Neural crest cell (in vitro differentiated cells): ENCODE measurements at regions not wholly inside any gene's neighbourhood (a gene's known extent, or its start where the extent isn't known, plus 50 kb on each side); places are given as distances from the start of the nearest gene placed in this dataset.

ENCODE experiments used
- DNase-seq: peaks from one replicate; pipeline ENCODE4 v3.0.0; 2021; ENCODE audit warnings: low read depth, mixed read lengths, low spot score
- H3K27ac Mint-ChIP-seq: one replicate; pipeline ENCODE4 v1.8.0; 2021; ENCODE audit warnings: mild to moderate bottlenecking, mixed read lengths; ENCODE audit not compliant: unreplicated experiment
- H3K27me3 Mint-ChIP-seq: 2 replicates; pipeline ENCODE4 v1.8.0; 2021; ENCODE audit warnings: low read depth, mild to moderate bottlenecking, mixed read lengths
- H3K36me3 Mint-ChIP-seq: 2 replicates; pipeline ENCODE4 v1.8.0; 2021; ENCODE audit warnings: low read depth, mild to moderate bottlenecking, mixed read lengths
- H3K4me1 Mint-ChIP-seq: 2 replicates; pipeline ENCODE4 v1.8.0; 2021; ENCODE audit warnings: mixed read lengths
- H3K4me3 Mint-ChIP-seq: one replicate; pipeline ENCODE4 v1.8.0; 2021; ENCODE audit warnings: mild to moderate bottlenecking, mixed read lengths
- H3K9me3 Mint-ChIP-seq: 2 replicates; pipeline ENCODE4 v1.8.0; 2021; ENCODE audit warnings: mixed read lengths
- TF ChIP-seq, protein P1 (sequence below): fragments of 200-600 bp; sonication (generic); conservative IDR thresholded peaks from 2 replicates; pipeline ENCODE4 v1.5.0; 2021; ENCODE audit warnings: antibody characterized with exemption, mild to moderate bottlenecking

DNA sequence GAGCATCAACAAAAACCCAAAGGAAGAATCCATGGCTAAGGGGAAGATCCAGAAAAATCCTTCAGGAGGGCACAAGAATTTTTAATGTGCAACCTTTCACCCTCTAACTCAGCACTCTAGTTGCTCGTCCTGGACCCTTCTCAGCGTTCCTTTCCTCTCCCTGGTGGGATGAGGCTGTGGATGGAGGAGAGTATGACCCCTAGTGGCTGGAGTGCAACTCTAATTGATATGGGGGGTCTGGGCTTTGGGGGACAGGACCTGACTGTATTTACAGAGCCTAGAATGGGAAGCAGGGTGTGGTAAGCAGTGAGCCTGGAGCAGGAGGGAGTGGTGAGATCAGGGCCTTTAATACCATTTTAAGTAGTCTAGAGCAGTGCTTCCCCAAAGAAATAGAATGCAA is 83.9 kb upstream of the CEP85L start:
- Mint-ChIP-seq H3K4me1 (no peaks in the 10 kb centered on the region), H3K36me3 (no peaks in the 10 kb centered on the region), H3K9me3 (no peaks in the 10 kb centered on the region), H3K27ac (no peak overlapping the region), H3K27me3 (no peaks in the 10 kb centered on the region), H3K4me3 (no peak overlapping the region)
- no peak for DNase-seq
- TF ChIP-seq, protein P1, sequence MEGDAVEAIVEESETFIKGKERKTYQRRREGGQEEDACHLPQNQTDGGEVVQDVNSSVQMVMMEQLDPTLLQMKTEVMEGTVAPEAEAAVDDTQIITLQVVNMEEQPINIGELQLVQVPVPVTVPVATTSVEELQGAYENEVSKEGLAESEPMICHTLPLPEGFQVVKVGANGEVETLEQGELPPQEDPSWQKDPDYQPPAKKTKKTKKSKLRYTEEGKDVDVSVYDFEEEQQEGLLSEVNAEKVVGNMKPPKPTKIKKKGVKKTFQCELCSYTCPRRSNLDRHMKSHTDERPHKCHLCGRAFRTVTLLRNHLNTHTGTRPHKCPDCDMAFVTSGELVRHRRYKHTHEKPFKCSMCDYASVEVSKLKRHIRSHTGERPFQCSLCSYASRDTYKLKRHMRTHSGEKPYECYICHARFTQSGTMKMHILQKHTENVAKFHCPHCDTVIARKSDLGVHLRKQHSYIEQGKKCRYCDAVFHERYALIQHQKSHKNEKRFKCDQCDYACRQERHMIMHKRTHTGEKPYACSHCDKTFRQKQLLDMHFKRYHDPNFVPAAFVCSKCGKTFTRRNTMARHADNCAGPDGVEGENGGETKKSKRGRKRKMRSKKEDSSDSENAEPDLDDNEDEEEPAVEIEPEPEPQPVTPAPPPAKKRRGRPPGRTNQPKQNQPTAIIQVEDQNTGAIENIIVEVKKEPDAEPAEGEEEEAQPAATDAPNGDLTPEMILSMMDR, result no peak

DNA sequence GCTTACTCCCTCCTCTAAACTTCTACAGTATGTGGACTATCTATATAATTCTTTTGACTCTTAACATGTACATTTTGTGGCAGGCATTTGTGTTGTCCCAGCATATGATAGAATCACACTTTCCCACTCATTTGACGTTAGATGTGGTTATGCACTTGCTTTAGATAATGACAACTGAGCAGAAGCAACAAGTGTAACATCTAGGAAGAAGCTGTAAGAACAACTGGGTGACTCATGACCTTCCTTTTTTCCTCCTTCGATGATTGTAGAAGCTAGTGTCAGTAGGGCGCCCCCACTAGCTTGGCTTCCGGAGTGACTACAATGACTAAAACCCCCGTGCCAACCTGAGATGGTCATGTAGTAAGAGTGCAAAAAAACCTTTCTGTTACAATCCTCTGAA is 74.6 kb upstream of the CEP85L start:
- Mint-ChIP-seq H3K4me1 (peaks cover 4% of the 10 kb centered on the region), H3K27ac (no peak overlapping the region), H3K27me3 (no peaks in the 10 kb centered on the region), H3K36me3 (no peaks in the 10 kb centered on the region), H3K4me3 (no peak overlapping the region), H3K9me3 (no peaks in the 10 kb centered on the region)
- DNase-seq, result no peak
- TF ChIP-seq, protein P1, result no peak

DNA sequence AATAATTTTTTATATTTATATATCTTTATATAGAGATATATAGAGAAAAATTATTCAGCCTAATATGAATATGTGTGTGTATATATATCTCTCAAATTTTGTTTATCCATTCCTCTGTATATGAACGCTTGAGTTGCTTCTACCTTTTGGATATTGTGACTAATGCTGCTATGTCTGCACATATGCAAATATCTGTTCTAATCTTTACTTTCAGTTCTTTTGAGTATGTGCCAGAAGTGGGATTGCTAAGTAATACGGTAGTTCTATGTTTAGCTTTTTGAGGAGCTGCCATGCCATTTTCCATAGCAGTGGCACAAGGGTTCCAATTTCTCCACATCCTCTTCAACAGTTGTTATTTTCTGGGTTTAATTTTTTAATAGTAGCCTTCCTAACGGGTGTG is 72.8 kb upstream of the CEP85L start:
- no peak for DNase-seq
- TF ChIP-seq, protein P1, result no peak
- H3K9me3 Mint-ChIP-seq, result peaks cover 2% of the 10 kb centered on the region
- peaks cover 12% of the 10 kb centered on the region for H3K4me1 Mint-ChIP-seq
- H3K4me3 Mint-ChIP-seq, result no peak overlapping the region
- no peaks in the 10 kb centered on the region for H3K27me3 Mint-ChIP-seq
- no peak overlapping the region for H3K27ac Mint-ChIP-seq
- no peaks in the 10 kb centered on the region for H3K36me3 Mint-ChIP-seq

DNA sequence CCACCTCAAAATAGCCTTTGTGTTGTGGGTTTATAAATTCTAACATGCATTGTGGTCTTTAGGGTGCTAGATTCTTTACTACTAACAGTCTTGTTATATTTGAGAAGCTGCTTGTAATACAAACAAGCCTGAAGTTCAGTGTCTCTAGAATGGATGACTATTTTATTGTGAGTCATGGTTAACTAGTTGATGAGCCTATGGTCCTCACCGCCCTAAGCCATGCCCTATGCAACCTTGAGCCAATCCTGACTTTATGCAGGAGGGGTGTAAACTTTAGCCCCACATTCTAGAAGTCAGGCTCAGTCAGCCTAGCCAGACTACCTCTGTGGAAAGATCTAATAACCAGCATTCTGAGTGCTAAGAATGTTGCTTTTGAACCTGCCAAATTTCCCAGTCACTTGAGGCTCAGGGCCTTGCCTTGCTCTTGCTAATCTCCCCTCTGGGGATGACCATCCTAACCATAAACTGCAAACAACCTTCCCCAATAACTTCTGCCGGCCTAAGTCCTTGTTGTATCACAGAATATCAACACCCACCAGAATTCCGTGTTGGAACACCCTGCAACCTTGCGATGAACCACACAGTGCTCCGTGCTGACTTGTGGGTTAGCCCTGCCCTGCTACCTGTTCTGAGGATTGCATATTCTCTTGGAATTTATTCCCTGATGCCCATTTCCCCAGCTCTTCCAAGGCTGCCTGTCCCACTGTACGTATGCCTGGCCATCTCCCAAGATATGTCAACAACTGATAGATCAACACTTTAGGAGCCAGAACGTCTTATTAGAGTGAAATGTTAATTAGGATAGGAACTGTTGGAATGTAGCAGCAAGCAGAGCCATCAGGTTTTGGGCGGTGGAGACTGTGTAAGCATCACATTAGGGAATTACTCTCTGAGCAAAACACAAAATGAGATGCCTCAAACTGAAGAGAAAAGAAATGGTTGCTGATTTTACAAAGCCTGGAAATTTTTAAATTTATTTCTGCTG is 71.7 kb upstream of the CEP85L start:
- TF ChIP-seq, protein P1, result no peak

DNA sequence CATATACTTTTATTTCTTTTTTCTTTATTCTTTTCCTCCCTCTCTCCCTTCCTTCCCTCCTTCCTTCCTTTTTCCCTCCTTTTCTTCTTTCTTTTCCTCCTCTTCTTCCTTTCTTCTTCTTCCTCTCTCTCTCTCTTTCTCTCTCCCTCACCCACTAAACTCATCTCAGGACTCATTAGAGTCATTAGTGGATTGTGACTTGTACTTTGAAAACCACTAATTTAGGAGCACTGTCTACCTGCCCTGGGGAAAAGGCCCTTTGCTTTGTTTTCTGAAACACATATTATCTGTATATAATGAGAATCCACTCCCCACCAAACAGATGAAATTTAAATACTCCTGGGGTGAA is 68.7 kb upstream of the CEP85L start:
- H3K4me1 Mint-ChIP-seq, result peaks cover 13% of the 10 kb centered on the region
- H3K27me3 Mint-ChIP-seq, result no peaks in the 10 kb centered on the region
- TF ChIP-seq, protein P1, result no peak
- H3K4me3 Mint-ChIP-seq, result no peak overlapping the region
- H3K9me3 Mint-ChIP-seq, result peaks cover 6% of the 10 kb centered on the region
- DNase-seq, result no peak
- H3K36me3 Mint-ChIP-seq, result no peaks in the 10 kb centered on the region
- H3K27ac Mint-ChIP-seq, result no peak overlapping the region

More for the DNA sequence above, 71.7 kb upstream of the CEP85L start:
- no peaks in the 10 kb centered on the region for H3K36me3 Mint-ChIP-seq
- peaks cover 2% of the 10 kb centered on the region for H3K9me3 Mint-ChIP-seq
- no peak overlapping the region for H3K4me3 Mint-ChIP-seq
- no peaks in the 10 kb centered on the region for H3K27me3 Mint-ChIP-seq
- no peak overlapping the region for H3K27ac Mint-ChIP-seq
- no peak for DNase-seq
- H3K4me1 Mint-ChIP-seq, result peaks cover 12% of the 10 kb centered on the region
